K562 (cell line): ENCODE measurements at regions not wholly inside any gene's neighbourhood (a gene's known extent, or its start where the extent isn't known, plus 50 kb on each side); places are given as distances from the start of the nearest gene placed in this dataset.

Source experiments
- CBX3 ChIP-seq, 2 experiments: IDR thresholded peaks; 1 replicate in 1 of 2; 2 replicates in 1 of 2; pipeline ENCODE4 v1.6.1; 2012; ENCODE audit warnings: inconsistent platforms in 2 of 2, low read length in 2 of 2, borderline replicate concordance in 1 of 2, control low read depth in 1 of 2
- FOXP1 ChIP-seq: sonication (generic); formaldehyde crosslinking; IDR thresholded peaks from 2 replicates; pipeline ENCODE4 v1.8.0; 2022; ENCODE audit warnings: mild to moderate bottlenecking, missing genetic modification reagents
- GABPB2 ChIP-seq: fragments of 250-450 bp; sonication (Bioruptor Pico); conservative IDR thresholded peaks from 2 replicates; pipeline ENCODE4 v1.5.1; 2021; ENCODE audit warnings: mild to moderate bottlenecking
- GTF2E2 ChIP-seq: fragments of 200-800 bp; sonication (Bioruptor generic); IDR thresholded peaks from 2 replicates; pipeline ENCODE4 v1.6.1; 2016; ENCODE audit warnings: missing genetic modification characterization, missing compliant biosample characterization
- HNRNPLL ChIP-seq: fragments of 200-400 bp; formaldehyde crosslinking; IDR thresholded peaks from 2 replicates; pipeline ENCODE4 v1.6.1; 2017; ENCODE audit warnings: low read length, low read depth, mild to moderate bottlenecking; ENCODE audit not compliant: poor library complexity, severe bottlenecking
- JUNB ChIP-seq: fragments of 450-650 bp; formaldehyde crosslinking; conservative IDR thresholded peaks from 2 replicates; pipeline ENCODE4 v1.4.0; 2020; ENCODE audit warnings: mild to moderate bottlenecking
- MGA ChIP-seq: fragments of 450-650 bp; IDR thresholded peaks from 2 replicates; pipeline ENCODE4 v1.6.1; 2016; ENCODE audit warnings: mild to moderate bottlenecking, moderate library complexity
- NCOA6 ChIP-seq: fragments of 450-650 bp; IDR thresholded peaks from 2 replicates; pipeline ENCODE4 v1.6.1; 2017; ENCODE audit warnings: mild to moderate bottlenecking
- POLR3G ChIP-seq: IDR thresholded peaks from 2 replicates; pipeline ENCODE4 v1.6.1; 2011; ENCODE audit not compliant: insufficient read length, insufficient replicate concordance; ENCODE audit errors: extremely low read depth
- SMARCA4 ChIP-seq: fragments of 450-650 bp; IDR thresholded peaks from 2 replicates; pipeline ENCODE4 v1.6.1; 2016
- TRIM28 ChIP-seq: fragments of 450-650 bp; IDR thresholded peaks from 2 replicates; pipeline ENCODE4 v1.6.1; 2017
- U2AF1 ChIP-seq: fragments of 200-400 bp; formaldehyde crosslinking; optimal IDR thresholded peaks from 2 replicates; pipeline ENCODE3; 2017; ENCODE audit warnings: mild to moderate bottlenecking, low read depth, low read length, moderate library complexity
- ZBTB8A ChIP-seq: fragments of 450-650 bp; IDR thresholded peaks from 2 replicates; pipeline ENCODE4 v1.6.1; 2018; ENCODE audit warnings: mild to moderate bottlenecking, moderate library complexity; ENCODE audit not compliant: partially characterized antibody
- ZEB2 ChIP-seq: fragments of 450-650 bp; IDR thresholded peaks from 2 replicates; pipeline ENCODE4 v1.6.1; 2016
- ZHX1 ChIP-seq: fragments of 150-350 bp; conservative IDR thresholded peaks from 2 replicates; pipeline ENCODE4 v1.6.1; 2014; ENCODE audit warnings: low read length
- ZKSCAN1 ChIP-seq: fragments of 150-350 bp; IDR thresholded peaks from 2 replicates; pipeline ENCODE4 v1.6.1; 2016; ENCODE audit warnings: low read depth, low read length
- ZKSCAN3 ChIP-seq: fragments of 250-450 bp; sonication (Bioruptor Pico); IDR thresholded peaks from 2 replicates; pipeline ENCODE4 v1.4.0; 2020
- ZNF699 ChIP-seq: fragments of 250-450 bp; sonication (Bioruptor Pico); IDR thresholded peaks from 2 replicates; pipeline ENCODE4 v1.8.0; 2021; ENCODE audit warnings: mild to moderate bottlenecking, moderate library complexity; ENCODE audit not compliant: insufficient replicate concordance

- TF ChIP-seq GABPB2 (no peak), ZBTB8A (no peak), SMARCA4 (peak; percentile 84), ZEB2 (no peak), JUNB (CRISPR knock-in tag) (no peak), HNRNPLL (no peak), GTF2E2 (tag) (no peak), U2AF1 (no peak), POLR3G (no peak), ZHX1 (no peak), FOXP1 (CRISPR knock-in tag) (no peak), CBX3 (IDR thresholded peaks at IDR 0.05; ENCODE audit: borderline replicate concordance in 1 of 2, low read length in 2 of 2) (no peak), NCOA6 (no peak), TRIM28 (no peak), MGA (no peak), ZKSCAN1 (no peak), ZNF699 (CRISPR knock-in tag) (no peak), ZKSCAN3 (CRISPR knock-in tag) (no peak)
Observed at GRCh38 chr5:29993286-29993685, 1200.2 kb upstream of the CDH6 start (continued).
